ENCODE measurements at regions not wholly inside any gene's neighbourhood (a gene's known extent, or its start where the extent isn't known, plus 50 kb on each side); places are given as distances from the start of the nearest gene placed in this dataset.

- DNase-seq (ENCODE audit: low read depth, low spot score) = no peak
Measured at GRCh38 chr6:170178561-170179477, 112.1 kb downstream of the DLL1 start.

DNA sequence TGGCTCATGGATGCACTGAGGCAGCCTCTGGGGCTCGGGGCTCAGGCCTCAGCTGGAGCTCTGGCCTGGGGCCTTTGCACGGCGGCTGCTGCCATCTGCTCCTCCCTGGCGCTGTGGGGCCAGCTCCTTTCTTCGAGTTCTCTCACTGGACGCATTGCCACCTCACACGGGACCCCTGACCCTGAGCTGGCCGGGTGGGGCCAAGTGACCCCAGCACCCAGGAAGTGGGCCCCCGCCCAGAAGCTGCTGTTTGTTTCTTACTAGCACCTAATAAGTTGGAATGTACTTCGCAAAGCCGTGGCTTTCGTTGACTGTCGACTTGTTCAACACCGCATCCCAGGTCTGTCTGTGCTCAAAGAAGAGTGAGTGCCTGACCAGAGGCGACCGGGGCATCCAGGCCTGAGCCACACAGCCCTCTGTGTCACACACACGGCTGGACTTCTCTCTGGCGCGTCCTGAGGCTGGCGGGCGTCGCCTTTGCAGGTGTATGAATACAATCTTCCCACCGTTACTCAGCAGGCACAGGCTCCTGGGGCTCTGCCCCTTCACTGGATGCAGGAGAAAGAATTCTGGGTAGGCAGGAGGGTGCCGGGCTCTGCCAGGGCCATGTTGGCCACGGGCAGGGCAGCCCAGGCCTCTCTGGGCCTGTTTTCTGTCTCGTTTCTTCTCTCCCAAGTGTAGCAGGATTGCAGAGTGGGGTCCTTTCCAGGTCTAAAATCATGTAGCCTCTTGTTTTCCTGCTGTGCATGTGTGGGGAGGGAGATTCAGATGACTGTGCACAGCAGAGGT is 112.9 kb downstream of the DLL1 start:
- DNase-seq (ENCODE audit: low read depth, low spot score) = no peak

DNA sequence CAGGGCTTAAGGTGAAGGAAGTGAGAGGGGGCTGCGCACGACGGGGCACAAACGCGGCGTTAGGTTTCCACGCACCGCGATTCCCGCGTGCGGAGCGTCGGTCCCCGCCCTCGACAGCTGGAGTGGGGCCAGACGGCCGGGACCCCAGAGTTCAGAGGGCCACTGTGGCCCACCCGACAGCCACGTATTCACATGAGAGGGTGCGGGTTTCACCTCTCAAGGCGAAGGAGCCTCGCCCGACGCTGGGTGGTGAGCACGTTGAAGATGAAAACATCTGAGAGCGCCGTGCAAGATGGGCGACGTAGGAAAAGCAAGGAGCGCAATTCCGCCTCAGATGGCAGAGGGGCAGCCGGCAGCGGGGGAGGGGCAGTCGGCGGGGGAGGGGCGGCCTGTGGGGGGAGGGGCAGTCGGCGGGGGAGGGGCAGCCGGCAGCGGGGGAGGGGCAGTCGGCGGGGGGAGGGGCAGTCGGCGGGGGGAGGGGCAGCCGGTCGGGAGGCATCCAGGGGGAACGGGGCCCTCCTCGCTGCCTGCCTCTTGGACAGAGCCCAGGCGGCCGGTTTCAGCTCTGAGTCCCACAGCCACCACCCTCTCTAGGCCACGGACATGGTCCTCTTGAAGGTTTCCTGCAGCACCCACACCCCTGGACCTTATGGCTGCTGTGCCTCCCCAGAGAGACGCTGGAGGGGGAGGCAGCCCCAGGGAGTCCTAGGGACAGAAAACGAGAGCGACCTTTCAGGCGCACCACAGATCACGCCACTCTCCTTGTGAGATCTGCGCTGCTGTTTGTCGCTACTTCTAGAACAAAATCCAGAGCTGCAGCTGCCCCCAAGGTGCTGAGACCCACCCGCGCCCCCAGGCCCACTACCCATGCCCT is 113.7 kb downstream of the DLL1 start:
- no peak for DNase-seq (ENCODE audit: low read depth, low spot score)

DNA sequence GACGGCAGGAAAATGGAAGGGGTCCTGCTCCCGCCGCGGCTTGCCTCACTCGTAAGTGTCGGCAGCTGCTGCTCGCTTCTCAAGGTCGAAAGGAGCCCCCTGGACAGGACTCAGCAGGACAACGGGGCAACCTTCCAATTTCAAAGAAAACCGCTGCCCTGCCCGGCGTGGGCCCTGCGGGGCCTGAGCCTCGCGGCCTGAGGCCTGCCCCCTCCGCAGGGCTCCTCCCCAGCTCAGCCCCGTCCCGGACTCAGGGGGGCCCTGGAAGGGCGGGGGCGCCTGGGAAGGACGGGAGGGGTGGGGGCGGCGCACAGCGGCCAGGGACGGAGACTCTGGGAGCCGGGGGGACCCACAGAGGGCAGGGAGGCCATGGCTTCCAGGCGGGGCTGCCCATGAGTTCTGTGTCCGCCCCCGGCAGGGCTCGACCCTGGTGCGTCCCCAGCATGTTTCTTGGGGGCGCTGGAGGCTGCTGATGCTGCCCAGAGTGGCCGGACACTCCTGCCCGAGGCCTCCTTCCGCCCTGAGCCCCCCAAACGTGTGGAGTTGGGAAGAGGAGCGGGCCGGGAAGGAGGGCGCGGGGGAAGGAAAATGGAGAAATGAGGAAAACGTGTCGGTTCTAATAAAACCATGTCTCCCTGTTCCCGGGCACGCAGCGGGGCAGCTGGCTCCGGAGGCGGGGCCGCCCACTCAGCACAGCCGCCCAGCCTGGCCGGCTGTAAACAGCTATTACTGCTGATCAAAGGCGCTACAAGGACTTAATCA is 114.6 kb downstream of the DLL1 start:
- DNase-seq (ENCODE audit: low read depth, low spot score) = peak; percentile 83

GRCh38 chr6:170175644-170176135 is 115.2 kb downstream of the DLL1 start:
- DNase-seq (ENCODE audit: low read depth, low spot score) = no peak

GRCh38 chr6:170174771-170175643 is 115.9 kb downstream of the DLL1 start:
- no peak for DNase-seq (ENCODE audit: low read depth, low spot score)

GRCh38 chr6:170174124-170174770 is 116.6 kb downstream of the DLL1 start:
- DNase-seq (ENCODE audit: low read depth, low spot score) = peak; percentile 3

DNA sequence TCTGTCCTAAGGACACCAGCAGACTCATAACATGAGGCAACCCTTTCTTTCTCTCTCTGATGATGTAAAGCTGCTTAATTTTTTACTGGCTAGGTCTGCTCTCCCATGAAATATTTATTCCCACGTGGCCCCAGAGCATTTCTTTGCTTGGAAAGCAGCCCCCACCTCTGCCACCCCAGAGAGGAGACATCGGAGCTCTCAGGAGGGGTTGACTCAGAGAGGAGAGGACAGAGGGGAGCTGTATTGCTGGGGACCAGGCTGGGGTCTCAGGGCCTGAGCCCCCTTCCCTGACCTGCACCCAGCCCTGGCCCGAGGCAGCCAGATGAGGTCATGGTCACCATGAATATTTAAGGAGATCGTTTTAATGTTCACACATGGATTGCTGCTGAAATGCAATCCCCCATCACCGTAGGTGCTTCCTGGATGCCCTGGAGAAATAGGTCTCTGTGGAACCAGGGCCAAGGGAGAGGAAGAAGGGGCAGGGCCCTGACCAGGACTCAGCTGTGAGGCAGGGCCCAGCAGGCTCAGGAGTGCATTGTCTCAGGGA is 117.5 kb downstream of the DLL1 start:
- DNase-seq (ENCODE audit: low read depth, low spot score) = peak; percentile 2

- DNase-seq (ENCODE audit: low read depth, low spot score) = peak; percentile 6
Measured at GRCh38 chr6:170172825-170173256, 118.0 kb downstream of the DLL1 start.

- peak; percentile 0 for DNase-seq (ENCODE audit: low read depth, low spot score)
Measured at GRCh38 chr6:170172392-170172791, 118.5 kb downstream of the DLL1 start.

DNA sequence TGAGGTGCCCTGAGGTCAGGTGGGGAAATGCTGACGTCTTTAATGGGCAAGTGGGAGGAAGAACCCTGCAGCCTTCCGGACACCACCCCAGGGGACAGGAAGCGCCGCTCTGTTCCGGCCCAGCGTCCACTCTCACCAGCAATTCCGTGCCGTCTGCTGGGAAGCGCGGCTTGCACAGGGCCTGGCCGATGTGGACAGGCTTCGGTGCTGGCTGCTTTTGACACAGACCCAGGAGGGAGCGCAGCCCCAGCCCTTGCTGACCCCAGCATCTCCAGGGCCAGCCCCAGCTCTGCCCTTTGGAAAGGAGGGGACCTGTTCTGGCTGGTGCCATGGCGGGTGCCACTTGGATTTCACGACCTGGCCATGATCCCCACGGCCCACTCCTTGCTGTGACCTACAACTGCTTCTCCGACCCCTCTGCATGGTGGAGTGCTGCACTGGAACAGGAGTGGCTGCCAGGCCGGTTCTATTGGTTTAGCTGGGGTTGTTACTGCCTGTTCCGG is 123.2 kb downstream of the DLL1 start:
- DNase-seq (ENCODE audit: low read depth, low spot score) = no peak

DNA sequence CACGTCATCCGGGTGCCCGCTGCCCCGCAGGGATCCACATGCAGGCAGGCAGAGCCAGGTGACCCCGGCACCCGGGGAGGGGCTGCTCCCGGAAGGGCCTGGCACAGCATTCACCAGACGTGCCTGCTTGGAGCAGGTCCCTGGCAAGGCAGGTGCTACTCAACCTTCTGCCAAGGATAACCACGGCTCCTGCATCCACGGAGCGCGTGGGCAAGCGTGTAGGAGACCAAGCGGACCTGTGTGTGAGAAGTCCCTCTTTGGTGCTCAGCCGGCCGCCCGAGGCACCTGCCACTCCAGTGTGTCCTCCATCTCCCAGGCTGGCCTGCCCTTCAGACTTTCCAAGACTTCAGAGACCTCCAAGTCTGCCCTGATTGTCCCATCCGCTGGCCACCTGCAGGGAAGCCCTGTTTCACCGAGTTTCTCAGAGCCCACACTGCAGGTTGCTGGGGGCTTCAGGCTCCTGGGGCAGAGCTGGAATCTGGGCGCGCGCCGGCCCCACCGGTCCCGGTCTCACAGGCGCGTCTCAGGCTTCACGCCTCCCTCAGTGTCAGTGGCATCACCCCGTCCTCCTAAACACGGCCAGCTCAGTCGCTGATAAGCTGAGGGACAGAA is 124.3 kb downstream of the DLL1 start:
- no peak for DNase-seq (ENCODE audit: low read depth, low spot score)

- DNase-seq (ENCODE audit: low read depth, low spot score) = no peak
Measured at GRCh38 chr6:170165471-170166117, 125.3 kb downstream of the DLL1 start.

DNA sequence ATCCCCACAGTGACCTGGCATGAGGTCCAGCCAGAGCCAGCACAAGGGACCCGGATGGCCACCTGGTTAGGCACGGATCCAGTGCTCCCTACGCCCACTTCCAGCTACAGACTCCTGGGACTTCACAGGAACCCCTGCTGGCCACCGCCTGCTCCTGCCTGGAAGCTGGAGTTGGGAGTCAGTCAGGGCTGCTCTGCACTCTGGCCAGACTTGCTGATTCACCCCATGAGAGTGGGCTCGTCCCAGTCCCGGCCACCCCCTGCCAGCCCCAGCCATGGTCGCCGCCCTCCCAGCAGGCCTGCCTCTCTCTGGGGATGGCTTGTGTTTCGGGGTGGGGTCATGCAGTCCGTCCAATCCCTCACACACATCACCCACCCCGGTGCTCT is 125.8 kb downstream of the DLL1 start:
- peak; percentile 59 for DNase-seq (ENCODE audit: low read depth, low spot score)

GRCh38 chr6:170164271-170164900 is 126.5 kb downstream of the DLL1 start:
- DNase-seq (ENCODE audit: low read depth, low spot score) = no peak

- no peak for DNase-seq (ENCODE audit: low read depth, low spot score)
Measured at GRCh38 chr6:170163405-170164170, 127.3 kb downstream of the DLL1 start.
